OCI-M2 (cell line): ENCODE measurements at regions not wholly inside any gene's neighbourhood (a gene's known extent, or its start where the extent isn't known, plus 50 kb on each side); places are given as distances from the start of the nearest gene placed in this dataset.
"Not testable (repeated sequence)": the region's sequence is repeated elsewhere in the genome, so short reads cannot be mapped to it uniquely, and the experiment has no call there.

Experiments used
- DNase-seq: peaks from one replicate; lab custom pipeline; 2025; ENCODE audit not compliant: unreplicated experiment; lab: John Stamatoyannopoulos, UW

GRCh38 chr14:86772075-86772474 is 1220.9 kb downstream of the GALC start:
- DNase-seq: no peak

GRCh38 chr14:86770186-86770585 is 1222.8 kb downstream of the GALC start:
- no peak for DNase-seq

GRCh38 chr14:86766469-86766868 is 1226.5 kb downstream of the GALC start:
- no peak for DNase-seq

- no peak for DNase-seq
Measured at GRCh38 chr14:86761611-86762010, 1231.4 kb downstream of the GALC start.

- no peak for DNase-seq
Measured at GRCh38 chr14:86756521-86757190, 1226.7 kb downstream of the FLRT2 start.

- not testable (repeated sequence) for DNase-seq
Measured at GRCh38 chr14:86750488-86750887, 1220.5 kb downstream of the FLRT2 start.

- no peak for DNase-seq
Measured at GRCh38 chr14:86739761-86740160, 1209.8 kb downstream of the FLRT2 start.

GRCh38 chr14:86731427-86731826 is 1201.5 kb downstream of the FLRT2 start:
- not testable (repeated sequence) for DNase-seq

- no peak for DNase-seq
Measured at GRCh38 chr14:86723254-86723624, 1193.3 kb downstream of the FLRT2 start.

- DNase-seq: no peak
Measured at GRCh38 chr14:86722612-86723253, 1192.8 kb downstream of the FLRT2 start.

GRCh38 chr14:86714575-86714974 is 1184.6 kb downstream of the FLRT2 start:
- DNase-seq: no peak

GRCh38 chr14:86714153-86714552 is 1184.2 kb downstream of the FLRT2 start:
- no peak for DNase-seq

GRCh38 chr14:86712727-86713126 is 1182.8 kb downstream of the FLRT2 start:
- no peak for DNase-seq

- DNase-seq: no peak
Measured at GRCh38 chr14:86712176-86712575, 1182.2 kb downstream of the FLRT2 start.

- no peak for DNase-seq
Measured at GRCh38 chr14:86708846-86709339, 1178.9 kb downstream of the FLRT2 start.

- no peak for DNase-seq
Measured at GRCh38 chr14:86707071-86707470, 1177.1 kb downstream of the FLRT2 start.

- no peak for DNase-seq
Measured at GRCh38 chr14:86683561-86683960, 1153.6 kb downstream of the FLRT2 start.

GRCh38 chr14:86675059-86675458 is 1145.1 kb downstream of the FLRT2 start:
- no peak for DNase-seq

GRCh38 chr14:86673523-86673969 is 1143.6 kb downstream of the FLRT2 start:
- DNase-seq: no peak

- DNase-seq: no peak
Measured at GRCh38 chr14:86672080-86672479, 1142.1 kb downstream of the FLRT2 start.

GRCh38 chr14:86665975-86666374 is 1136.0 kb downstream of the FLRT2 start:
- no peak for DNase-seq

GRCh38 chr14:86662334-86662733 is 1132.4 kb downstream of the FLRT2 start:
- DNase-seq: no peak
